PFSK-1 (cell line): ENCODE measurements at regions not wholly inside any gene's neighbourhood (a gene's known extent, or its start where the extent isn't known, plus 50 kb on each side); places are given as distances from the start of the nearest gene placed in this dataset.

Experiments used
- FOXP2 ChIP-seq: optimal IDR thresholded peaks from 2 replicates; pipeline ENCODE3; 2011; ENCODE audit warnings: borderline replicate concordance, control low read depth, inconsistent platforms; ENCODE audit not compliant: insufficient read depth; ENCODE audit errors: extremely low read length, extremely low read depth
- POLR2AphosphoS5 ChIP-seq: IDR thresholded peaks from 2 replicates; pipeline ENCODE4 v1.6.1; 2012; ENCODE audit warnings: low read depth, mild to moderate bottlenecking, control low read depth, low read length, moderate library complexity
- REST ChIP-seq, 2 experiments: IDR thresholded peaks; 2 replicates each; pipeline versions ENCODE4 v1.6.1 to v1.8.0; 2011 to 2012; ENCODE audit warnings: low read depth in 2 of 2, low read length in 2 of 2, control low read depth in 1 of 2, inconsistent platforms in 1 of 2, mild to moderate bottlenecking in 1 of 2, moderate library complexity in 1 of 2; ENCODE audit not compliant: insufficient read depth in 1 of 2
- SIN3A ChIP-seq: IDR thresholded peaks from 2 replicates; pipeline ENCODE4 v1.6.1; 2012; ENCODE audit warnings: mild to moderate bottlenecking, low read length, moderate library complexity, borderline replicate concordance; ENCODE audit not compliant: insufficient read depth
- TAF1 ChIP-seq: IDR thresholded peaks from 2 replicates; pipeline ENCODE4 v1.6.1; 2012; ENCODE audit warnings: low read length, control low read depth, borderline replicate concordance; ENCODE audit not compliant: insufficient read depth

- TF ChIP-seq POLR2AphosphoS5: no peak
- no peak for TF ChIP-seq REST (IDR thresholded peaks at IDR 0.05; ENCODE audit: insufficient read depth in 1 of 2, low read depth in 2 of 2, low read length in 2 of 2)
- TF ChIP-seq TAF1: no peak
- TF ChIP-seq FOXP2: no peak
- TF ChIP-seq SIN3A: no peak
Measured at GRCh38 chr17:70769956-70770355, 600.6 kb downstream of the KCNJ2 start.
